Nephron progenitor cell (in vitro differentiated cells): ENCODE measurements at regions not wholly inside any gene's neighbourhood (a gene's known extent, or its start where the extent isn't known, plus 50 kb on each side); places are given as distances from the start of the nearest gene placed in this dataset.

Experiments used
- DNase-seq: peaks from one replicate; pipeline ENCODE4 v3.0.0; 2021
- H3K27ac Mint-ChIP-seq: 2 replicates; pipeline ENCODE4 v1.8.0; 2021; ENCODE audit warnings: mild to moderate bottlenecking, moderate library complexity, mixed read lengths
- H3K27me3 Mint-ChIP-seq: 2 replicates; pipeline ENCODE4 v1.8.0; 2021; ENCODE audit warnings: mild to moderate bottlenecking, low read depth, mixed read lengths; ENCODE audit not compliant: poor library complexity
- H3K36me3 Mint-ChIP-seq: 2 replicates; pipeline ENCODE4 v1.8.0; 2021; ENCODE audit warnings: low read depth, mixed read lengths
- H3K4me1 Mint-ChIP-seq: 2 replicates; pipeline ENCODE4 v1.8.0; 2021; ENCODE audit warnings: mixed read lengths
- H3K4me3 Mint-ChIP-seq: 2 replicates; pipeline ENCODE4 v1.8.0; 2021; ENCODE audit warnings: mild to moderate bottlenecking, moderate library complexity, mixed read lengths
- H3K9me3 Mint-ChIP-seq: 2 replicates; pipeline ENCODE4 v1.8.0; 2021; ENCODE audit warnings: mild to moderate bottlenecking, moderate library complexity, mixed read lengths
- TF ChIP-seq, protein P1 (sequence below): fragments of 200-600 bp; sonication (generic); IDR thresholded peaks from 2 replicates; pipeline ENCODE4 v1.5.0; 2021; ENCODE audit warnings: antibody characterized with exemption

DNA sequence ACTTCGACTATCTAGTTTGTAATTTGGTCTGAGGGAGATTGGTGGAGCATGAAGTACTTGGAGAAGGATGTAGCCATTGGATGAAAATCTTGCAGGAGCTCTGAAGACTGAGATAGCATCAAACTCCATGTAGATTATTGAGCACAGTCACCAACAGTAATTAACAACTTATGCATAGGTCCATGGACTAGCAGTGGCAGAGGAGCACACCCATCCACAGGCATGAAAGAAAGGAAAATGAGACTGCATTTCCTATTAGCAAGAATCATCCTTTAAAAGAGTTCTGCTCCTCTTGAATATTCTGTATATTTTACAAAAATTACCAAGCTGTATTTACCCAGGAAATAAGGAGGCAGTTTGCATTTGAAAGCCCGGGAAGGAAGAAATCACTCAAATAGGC is 529.4 kb upstream of the ACTRT1 start:
- no peak overlapping the region for H3K27ac Mint-ChIP-seq
- TF ChIP-seq, protein P1, sequence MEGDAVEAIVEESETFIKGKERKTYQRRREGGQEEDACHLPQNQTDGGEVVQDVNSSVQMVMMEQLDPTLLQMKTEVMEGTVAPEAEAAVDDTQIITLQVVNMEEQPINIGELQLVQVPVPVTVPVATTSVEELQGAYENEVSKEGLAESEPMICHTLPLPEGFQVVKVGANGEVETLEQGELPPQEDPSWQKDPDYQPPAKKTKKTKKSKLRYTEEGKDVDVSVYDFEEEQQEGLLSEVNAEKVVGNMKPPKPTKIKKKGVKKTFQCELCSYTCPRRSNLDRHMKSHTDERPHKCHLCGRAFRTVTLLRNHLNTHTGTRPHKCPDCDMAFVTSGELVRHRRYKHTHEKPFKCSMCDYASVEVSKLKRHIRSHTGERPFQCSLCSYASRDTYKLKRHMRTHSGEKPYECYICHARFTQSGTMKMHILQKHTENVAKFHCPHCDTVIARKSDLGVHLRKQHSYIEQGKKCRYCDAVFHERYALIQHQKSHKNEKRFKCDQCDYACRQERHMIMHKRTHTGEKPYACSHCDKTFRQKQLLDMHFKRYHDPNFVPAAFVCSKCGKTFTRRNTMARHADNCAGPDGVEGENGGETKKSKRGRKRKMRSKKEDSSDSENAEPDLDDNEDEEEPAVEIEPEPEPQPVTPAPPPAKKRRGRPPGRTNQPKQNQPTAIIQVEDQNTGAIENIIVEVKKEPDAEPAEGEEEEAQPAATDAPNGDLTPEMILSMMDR, result no peak
- no peaks in the 10 kb centered on the region for H3K27me3 Mint-ChIP-seq
- no peak for DNase-seq
- peaks cover 14% of the 10 kb centered on the region for H3K9me3 Mint-ChIP-seq
- H3K4me3 Mint-ChIP-seq, result no peak overlapping the region
- no peaks in the 10 kb centered on the region for H3K4me1 Mint-ChIP-seq
- no peaks in the 10 kb centered on the region for H3K36me3 Mint-ChIP-seq

DNA sequence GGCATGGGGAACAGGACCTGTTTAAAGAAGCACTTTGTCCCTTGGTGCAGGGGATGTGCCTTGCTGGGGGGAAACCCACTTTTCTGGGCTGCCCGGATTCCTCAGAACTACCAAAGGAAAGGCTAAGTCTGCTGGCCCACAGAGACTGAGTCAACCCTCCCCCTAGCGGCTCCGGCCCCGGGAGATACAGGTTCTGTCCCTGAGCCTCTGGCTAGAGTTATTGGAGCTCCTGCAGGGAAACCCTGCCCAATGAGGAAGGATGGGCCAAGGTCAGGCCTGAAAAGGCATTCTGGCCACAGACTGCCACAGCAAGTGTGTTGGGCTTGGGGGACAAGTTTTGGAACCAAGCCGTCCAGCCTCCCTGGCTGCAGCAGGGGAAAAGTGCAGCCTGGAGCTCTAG is 490.9 kb upstream of the ACTRT1 start:
- TF ChIP-seq, protein P1, result no peak
- DNase-seq, result no peak
- peaks cover 8% of the 10 kb centered on the region for H3K36me3 Mint-ChIP-seq
- H3K9me3 Mint-ChIP-seq, result peaks cover 69% of the 10 kb centered on the region
- no peak overlapping the region for H3K27ac Mint-ChIP-seq
- no peak overlapping the region for H3K4me3 Mint-ChIP-seq
- no peaks in the 10 kb centered on the region for H3K4me1 Mint-ChIP-seq
- peaks cover 2% of the 10 kb centered on the region for H3K27me3 Mint-ChIP-seq

DNA sequence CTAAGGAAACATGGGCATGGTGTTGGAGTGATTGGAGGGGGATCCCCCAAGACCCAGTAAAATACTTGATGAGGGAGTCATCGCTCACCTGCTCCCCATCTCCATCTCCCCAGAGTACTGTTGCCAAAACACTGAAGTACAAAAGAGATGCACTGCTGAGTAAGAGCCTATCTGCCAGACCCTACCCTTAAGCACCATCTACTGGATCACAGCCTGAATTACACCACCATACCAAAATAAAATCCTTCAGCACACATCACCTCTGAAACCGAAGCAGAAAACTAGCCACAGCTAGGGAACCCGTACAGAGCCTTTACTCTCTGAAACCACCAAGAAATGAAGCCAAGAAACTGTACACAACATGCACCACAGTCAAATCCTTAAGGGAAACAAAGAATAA is 466.3 kb upstream of the ACTRT1 start:
- DNase-seq, result no peak
- Mint-ChIP-seq H3K4me3 (no peak overlapping the region), H3K36me3 (no peaks in the 10 kb centered on the region), H3K27me3 (no peaks in the 10 kb centered on the region), H3K27ac (no peak overlapping the region), H3K4me1 (no peaks in the 10 kb centered on the region), H3K9me3 (peaks cover 29% of the 10 kb centered on the region)
- TF ChIP-seq, protein P1, result peak; percentile 33

DNA sequence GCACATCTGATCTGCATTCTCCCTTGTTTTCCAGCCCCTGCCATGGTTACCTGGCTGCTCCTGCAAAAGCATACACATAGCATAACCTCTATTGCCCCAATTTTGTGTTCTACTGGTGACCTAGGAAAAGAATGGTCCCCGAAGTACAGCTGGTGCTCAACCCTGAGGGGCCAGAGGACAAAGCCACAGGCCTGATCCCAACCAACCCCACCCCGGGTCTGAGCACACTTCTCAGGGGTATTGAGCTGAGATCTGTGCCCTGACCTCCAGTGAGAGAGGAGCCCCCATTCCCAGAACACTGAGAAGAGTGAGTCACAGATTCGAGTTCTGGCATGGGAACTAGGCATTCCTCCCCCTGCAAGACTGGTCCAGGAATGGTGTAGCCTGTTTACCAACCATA is 465.5 kb upstream of the ACTRT1 start:
- peaks cover 29% of the 10 kb centered on the region for H3K9me3 Mint-ChIP-seq
- no peak overlapping the region for H3K27ac Mint-ChIP-seq
- no peak overlapping the region for H3K4me3 Mint-ChIP-seq
- no peak for DNase-seq
- H3K27me3 Mint-ChIP-seq, result no peaks in the 10 kb centered on the region
- H3K36me3 Mint-ChIP-seq, result no peaks in the 10 kb centered on the region
- TF ChIP-seq, protein P1, result no peak
- H3K4me1 Mint-ChIP-seq, result no peaks in the 10 kb centered on the region

DNA sequence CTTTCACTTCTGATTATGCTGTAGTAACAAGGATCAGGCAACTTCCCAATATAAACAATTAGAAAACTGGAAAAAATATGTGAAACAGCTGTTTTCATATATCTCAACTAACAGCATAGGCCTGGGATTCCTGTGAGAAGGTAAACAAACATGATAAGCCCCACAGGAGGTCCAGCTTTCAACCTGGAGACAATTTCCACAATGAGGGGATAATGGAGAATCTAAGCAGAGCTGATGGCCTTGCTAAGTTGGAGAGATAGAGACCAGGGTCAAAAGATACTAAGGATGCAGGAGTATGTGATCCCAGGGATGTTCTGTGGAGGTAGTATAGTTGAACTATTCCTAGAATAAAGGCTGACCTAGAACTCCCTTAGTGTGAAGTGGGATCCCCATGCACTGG is 452.3 kb upstream of the ACTRT1 start:
- H3K27ac Mint-ChIP-seq, result no peak overlapping the region
- no peaks in the 10 kb centered on the region for H3K27me3 Mint-ChIP-seq
- no peaks in the 10 kb centered on the region for H3K36me3 Mint-ChIP-seq
- H3K9me3 Mint-ChIP-seq, result no peaks in the 10 kb centered on the region
- TF ChIP-seq, protein P1, result no peak
- DNase-seq, result no peak
- H3K4me3 Mint-ChIP-seq, result no peak overlapping the region
- no peaks in the 10 kb centered on the region for H3K4me1 Mint-ChIP-seq

DNA sequence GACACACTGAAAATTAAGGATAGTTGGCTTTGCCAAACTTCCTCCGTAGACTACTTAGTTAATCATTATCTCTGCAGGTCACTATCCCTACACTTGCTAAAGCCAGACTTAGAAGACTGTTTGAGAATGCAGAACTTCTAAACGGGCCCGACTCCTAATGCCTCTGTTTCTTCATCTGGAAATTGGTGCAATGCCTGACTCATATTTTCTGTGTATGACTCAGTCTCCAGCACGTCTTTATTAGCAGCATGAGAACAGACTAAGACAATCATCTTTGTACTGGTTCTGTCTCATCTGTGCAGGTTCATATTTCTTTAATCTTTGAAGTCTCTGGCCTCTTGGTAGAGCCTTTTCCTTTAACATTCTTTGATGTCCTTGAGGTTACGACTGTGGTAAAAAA is 411.9 kb upstream of the ACTRT1 start:
- no peak for DNase-seq
- H3K27ac Mint-ChIP-seq, result no peak overlapping the region
- H3K4me1 Mint-ChIP-seq, result peaks cover 5% of the 10 kb centered on the region
- H3K36me3 Mint-ChIP-seq, result no peaks in the 10 kb centered on the region
- TF ChIP-seq, protein P1, result no peak
- no peak overlapping the region for H3K4me3 Mint-ChIP-seq
- peaks cover 33% of the 10 kb centered on the region for H3K9me3 Mint-ChIP-seq
- peaks cover 2% of the 10 kb centered on the region for H3K27me3 Mint-ChIP-seq
